Testis (tissue), 2 donors: ENCODE measurements at regions not wholly inside any gene's neighbourhood (a gene's known extent, or its start where the extent isn't known, plus 50 kb on each side); places are given as distances from the start of the nearest gene placed in this dataset.

Experiments used
- DNase-seq: peaks from one replicate; pipeline ENCODE4 v3.0.0-alpha.2; 2019
- H3K27ac ChIP-seq, 2 donors: fragments of 200-600 bp; sonication (generic); one replicate each; pipeline ENCODE4 v1.5.1; 2019
- H3K27me3 ChIP-seq: fragments of 200-600 bp; sonication (generic); one replicate; pipeline ENCODE4 v1.5.1; 2019
- H3K36me3 ChIP-seq: fragments of 200-600 bp; sonication (generic); one replicate; pipeline ENCODE4 v1.5.1; 2017; ENCODE audit warnings: low read depth; ENCODE audit errors: missing control alignments
- H3K4me1 ChIP-seq: fragments of 200-600 bp; sonication (generic); one replicate; pipeline ENCODE4 v1.5.1; 2019
- H3K4me3 ChIP-seq, 2 donors: fragments of 200-600 bp; sonication (generic); one replicate each; pipeline ENCODE4 v1.5.1; 2017 to 2019
- H3K9me3 ChIP-seq: fragments of 200-600 bp; sonication (generic); one replicate; pipeline ENCODE4 v1.5.1; 2017
- POLR2A ChIP-seq: fragments of 450-650 bp; IDR thresholded peaks from one replicate; pipeline ENCODE4 v1.6.1; 2017; ENCODE audit warnings: antibody characterized with exemption, mild to moderate bottlenecking, moderate library complexity
- WGBS, 2 donors: methylation state at CpG; one replicate each; pipeline ENCODE4 v1.1.5; 2018; 5-methylcytosine and 5-hydroxymethylcytosine counted together
- intact Hi-C: fragments of 100-400 bp; cut with DNase I; formaldehyde crosslinking; loops from one replicate; pipeline ENCODE4 v1.15.1; 2023; ENCODE audit warnings: low total_unique reads
- TF ChIP-seq, protein P1 (sequence below), 3 experiments: fragments of 450-650 bp in 2 of 3; fragments of 200-600 bp in 1 of 3; sonication (generic) in 1 of 3; IDR thresholded peaks; one replicate each; pipeline ENCODE4 v1.5.1; 2016 to 2019; ENCODE audit warnings: antibody characterized with exemption in 3 of 3, mild to moderate bottlenecking in 2 of 3, moderate library complexity in 1 of 3

DNA sequence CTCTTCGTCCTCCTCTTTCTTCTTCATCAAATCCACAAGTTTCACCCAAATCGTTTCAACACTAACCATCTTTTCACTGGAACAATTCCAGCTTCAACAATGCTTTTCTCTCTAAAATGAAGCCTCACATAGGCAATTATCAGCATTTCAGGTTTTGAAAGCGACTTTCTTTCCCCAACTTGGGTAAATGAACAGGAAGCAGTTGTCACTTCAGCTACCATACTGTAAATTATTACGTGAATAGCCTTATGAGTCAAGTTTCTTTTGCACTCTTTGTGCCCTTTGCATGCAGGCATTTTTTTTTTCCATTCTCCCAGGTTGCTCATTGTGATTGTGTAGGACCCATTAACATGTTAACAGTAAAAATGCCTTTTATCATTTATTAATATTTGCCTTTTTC lies 121.7 kb upstream of the BTBD3 start:
- DNase-seq, result no peak
- no peaks in the 10 kb centered on the region for H3K36me3 ChIP-seq
- 76 to 81% methylated on average over 4 of the region's 4 CpGs for WGBS, 2 donors
- H3K27me3 ChIP-seq, result no peaks in the 10 kb centered on the region
- no peaks in the 10 kb centered on the region for H3K9me3 ChIP-seq
- H3K4me3 ChIP-seq, result no peak overlapping the region
- H3K27ac ChIP-seq, result no peak overlapping the region
- H3K4me1 ChIP-seq, result no peaks in the 10 kb centered on the region
- TF ChIP-seq POLR2A, result no peak
- TF ChIP-seq, protein P1, sequence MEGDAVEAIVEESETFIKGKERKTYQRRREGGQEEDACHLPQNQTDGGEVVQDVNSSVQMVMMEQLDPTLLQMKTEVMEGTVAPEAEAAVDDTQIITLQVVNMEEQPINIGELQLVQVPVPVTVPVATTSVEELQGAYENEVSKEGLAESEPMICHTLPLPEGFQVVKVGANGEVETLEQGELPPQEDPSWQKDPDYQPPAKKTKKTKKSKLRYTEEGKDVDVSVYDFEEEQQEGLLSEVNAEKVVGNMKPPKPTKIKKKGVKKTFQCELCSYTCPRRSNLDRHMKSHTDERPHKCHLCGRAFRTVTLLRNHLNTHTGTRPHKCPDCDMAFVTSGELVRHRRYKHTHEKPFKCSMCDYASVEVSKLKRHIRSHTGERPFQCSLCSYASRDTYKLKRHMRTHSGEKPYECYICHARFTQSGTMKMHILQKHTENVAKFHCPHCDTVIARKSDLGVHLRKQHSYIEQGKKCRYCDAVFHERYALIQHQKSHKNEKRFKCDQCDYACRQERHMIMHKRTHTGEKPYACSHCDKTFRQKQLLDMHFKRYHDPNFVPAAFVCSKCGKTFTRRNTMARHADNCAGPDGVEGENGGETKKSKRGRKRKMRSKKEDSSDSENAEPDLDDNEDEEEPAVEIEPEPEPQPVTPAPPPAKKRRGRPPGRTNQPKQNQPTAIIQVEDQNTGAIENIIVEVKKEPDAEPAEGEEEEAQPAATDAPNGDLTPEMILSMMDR (IDR thresholded peaks at IDR 0.05), result no peak
- intact Hi-C loops, result no loop called here

DNA sequence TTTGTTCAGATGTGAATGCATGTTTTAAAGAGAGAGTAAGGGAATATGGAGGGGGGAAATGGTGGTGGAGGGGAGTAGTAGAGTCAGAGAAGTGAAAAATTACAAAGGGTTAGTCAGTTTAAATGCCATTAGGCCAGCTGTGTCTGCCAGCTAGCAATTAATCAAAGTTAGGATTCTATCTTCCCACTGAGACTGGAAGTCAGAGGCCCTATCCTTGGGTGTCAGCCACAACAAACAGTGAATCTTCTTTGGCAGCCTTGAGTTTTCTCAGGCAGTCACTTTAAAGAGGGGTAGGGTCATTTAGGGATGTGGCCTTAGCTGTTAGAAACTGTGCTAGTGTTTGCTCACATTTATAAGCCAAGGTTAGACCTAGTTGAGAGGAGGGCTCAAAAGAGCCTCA lies 120.5 kb upstream of the BTBD3 start:
- intact Hi-C loops, result no loop called here
- Histone ChIP-seq H3K27ac (no peak overlapping the region), H3K36me3 (no peaks in the 10 kb centered on the region), H3K4me1 (no peaks in the 10 kb centered on the region), H3K27me3 (no peaks in the 10 kb centered on the region), H3K9me3 (no peaks in the 10 kb centered on the region), H3K4me3 (no peak overlapping the region)
- no peak for DNase-seq
- TF ChIP-seq, protein P1 (IDR thresholded peaks at IDR 0.05), result no peak
- no peak for TF ChIP-seq POLR2A

DNA sequence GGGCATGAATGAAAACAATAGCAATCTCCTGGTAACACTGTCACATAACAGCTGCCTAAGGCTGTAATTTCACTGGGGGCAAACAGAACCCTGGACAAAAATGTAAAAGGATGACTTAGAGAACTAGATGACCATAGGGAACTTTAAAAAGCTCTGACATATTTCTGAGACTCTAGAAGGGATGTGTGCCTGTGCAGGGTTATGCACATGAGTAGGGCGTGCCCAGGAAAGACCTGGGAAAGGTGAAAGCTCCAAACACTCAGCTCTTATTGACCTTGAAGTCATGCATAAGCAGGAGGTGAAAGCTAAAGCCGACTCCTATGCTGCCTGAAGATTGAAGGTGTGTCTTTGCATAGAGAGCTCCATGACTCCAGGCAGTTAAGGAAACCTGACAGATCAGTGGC lies 118.4 kb upstream of the BTBD3 start:
- Histone ChIP-seq H3K4me1 (no peaks in the 10 kb centered on the region), H3K36me3 (no peaks in the 10 kb centered on the region), H3K27me3 (no peaks in the 10 kb centered on the region), H3K27ac (no peak overlapping the region), H3K9me3 (no peaks in the 10 kb centered on the region), H3K4me3 (no peak overlapping the region)
- TF ChIP-seq, protein P1 (IDR thresholded peaks at IDR 0.05), result no peak
- no peak for TF ChIP-seq POLR2A
- 71 to 93% methylated on average over 2 of the region's 2 CpGs for WGBS, 2 donors
- DNase-seq, result no peak
- intact Hi-C loops, result no loop called here

DNA sequence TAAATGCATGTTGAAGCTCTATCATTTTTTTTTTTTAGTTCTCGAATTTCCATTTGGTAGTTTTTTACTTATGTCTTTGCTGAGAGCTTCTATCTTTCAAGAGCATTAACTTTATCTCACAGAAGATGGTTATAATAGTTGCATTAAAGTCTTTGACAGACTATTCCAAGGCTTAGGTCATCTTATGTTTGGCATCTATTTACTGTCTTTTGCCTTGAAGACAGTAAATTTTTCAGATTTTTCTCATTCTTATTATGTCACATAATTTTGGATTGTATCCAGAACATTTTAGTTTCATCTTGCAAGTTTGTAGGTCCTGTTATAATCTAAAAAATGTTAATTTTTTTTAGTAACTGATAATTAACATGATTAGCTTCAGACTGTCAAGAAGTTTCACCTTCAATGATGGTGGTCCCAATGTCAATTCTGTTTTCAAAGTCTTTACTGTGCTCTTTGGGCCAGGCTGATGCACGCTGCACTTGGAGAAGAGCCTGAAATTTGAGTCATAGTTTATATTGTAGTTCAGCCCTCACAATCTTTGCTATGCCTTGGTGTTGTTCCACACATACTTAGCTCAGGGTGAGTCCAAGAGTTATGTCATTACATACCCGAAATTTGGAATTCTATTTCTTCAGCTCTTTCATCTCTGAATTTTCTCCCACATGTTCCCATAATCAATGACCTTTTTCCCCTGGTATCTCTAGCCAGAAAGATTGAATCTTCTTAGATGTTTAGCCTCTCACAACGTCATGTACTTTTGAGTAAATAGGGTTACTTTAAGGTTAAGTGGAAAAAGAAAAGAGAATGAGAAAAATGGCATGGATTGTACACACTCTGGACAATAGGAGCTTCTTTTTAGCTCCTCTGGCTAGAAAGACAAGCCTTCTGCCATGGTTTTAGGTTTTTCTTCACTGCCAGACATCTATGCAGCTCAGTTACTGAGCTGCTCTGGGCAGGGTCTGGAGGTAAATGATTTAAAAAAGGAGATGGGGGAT lies 110.3 kb upstream of the BTBD3 start:
- H3K27me3 ChIP-seq, result no peaks in the 10 kb centered on the region
- no peak overlapping the region for H3K4me3 ChIP-seq
- no peaks in the 10 kb centered on the region for H3K36me3 ChIP-seq
- TF ChIP-seq, protein P1 (IDR thresholded peaks at IDR 0.05), result no peak
- H3K9me3 ChIP-seq, result no peaks in the 10 kb centered on the region
- intact Hi-C loops, result no loop called here
- no peak for DNase-seq
- no peaks in the 10 kb centered on the region for H3K4me1 ChIP-seq
- WGBS, 2 donors, result 50 to 55% methylated on average over 4 of the region's 4 CpGs
- H3K27ac ChIP-seq, result no peak overlapping the region

DNA sequence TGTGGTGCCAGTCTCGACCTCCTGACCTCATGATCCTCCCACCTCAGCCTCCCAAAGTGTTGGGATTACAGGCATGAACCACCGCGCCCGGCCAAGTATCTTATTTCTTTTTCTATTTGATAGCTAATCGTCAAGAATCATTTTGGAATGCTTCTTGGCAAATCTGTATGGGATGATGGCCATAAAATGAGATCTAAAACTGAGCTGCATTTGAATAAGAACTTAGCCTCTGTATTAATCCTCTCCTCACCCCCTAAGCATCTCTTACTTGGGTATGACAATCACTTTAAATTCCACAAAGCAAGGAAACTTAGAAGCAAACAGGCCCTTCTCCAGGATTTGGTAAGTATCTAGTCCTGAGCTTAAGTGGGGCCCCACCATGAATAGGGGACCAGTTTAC lies 108.9 kb upstream of the BTBD3 start:
- Histone ChIP-seq H3K36me3 (no peaks in the 10 kb centered on the region), H3K27ac (no peak overlapping the region), H3K4me3 (no peak overlapping the region), H3K9me3 (no peaks in the 10 kb centered on the region), H3K27me3 (no peaks in the 10 kb centered on the region), H3K4me1 (no peaks in the 10 kb centered on the region)
- intact Hi-C loops, result no loop called here
- no peak for DNase-seq
- TF ChIP-seq POLR2A, result no peak
- TF ChIP-seq, protein P1 (IDR thresholded peaks at IDR 0.05), result no peak
- WGBS, 2 donors, result 90 to 94% methylated on average over 5 of the region's 5 CpGs
